Peyer's patch (tissue), 4 donors: ENCODE measurements at regions not wholly inside any gene's neighbourhood (a gene's known extent, or its start where the extent isn't known, plus 50 kb on each side); places are given as distances from the start of the nearest gene placed in this dataset.

Source experiments
- DNase-seq, 3 donors: peaks; one replicate each; pipeline ENCODE4 v3.0.0-alpha.2; 2017 to 2019
- H3K27ac ChIP-seq, 4 donors: fragments of 200-600 bp; sonication (generic); one replicate each; pipeline ENCODE4 v1.5.1; 2016 to 2019
- H3K27me3 ChIP-seq, 2 donors: fragments of 200-600 bp; sonication (generic); one replicate each; pipeline ENCODE4 v1.5.1; 2019
- H3K36me3 ChIP-seq, 3 donors: fragments of 200-600 bp; sonication (generic); one replicate each; pipeline ENCODE4 v1.5.1; 2016 to 2019
- H3K4me1 ChIP-seq, 4 donors: fragments of 200-600 bp; sonication (generic); one replicate each; pipeline ENCODE4 v1.5.1; 2016 to 2019
- H3K4me3 ChIP-seq, 4 donors: fragments of 200-600 bp; sonication (generic); 1 replicate in 3 of 4; 2 replicates in 1 of 4; pipeline ENCODE4 v1.5.1; 2016 to 2019; ENCODE audit warnings: mild to moderate bottlenecking in 1 of 4
- H3K9me3 ChIP-seq, 4 donors: fragments of 200-600 bp; sonication (generic); one replicate each; pipeline ENCODE4 v1.5.1; 2016 to 2019; ENCODE audit warnings: mild to moderate bottlenecking in 1 of 4
- POLR2A ChIP-seq, 2 donors: fragments of 450-650 bp; IDR thresholded peaks; one replicate each; pipeline ENCODE4 v1.5.1; 2017; ENCODE audit warnings: antibody characterized with exemption in 2 of 2, mild to moderate bottlenecking in 2 of 2, moderate library complexity in 2 of 2
- TF ChIP-seq, protein P1 (sequence below), 6 experiments: fragments of 450-650 bp in 4 of 6; fragments of 200-600 bp in 2 of 6; sonication (generic) in 1 of 6; IDR thresholded peaks; one replicate each; pipeline ENCODE4 v1.5.1; 2017 to 2019; ENCODE audit warnings: antibody characterized with exemption in 6 of 6, mild to moderate bottlenecking in 3 of 6, moderate library complexity in 1 of 6

DNA sequence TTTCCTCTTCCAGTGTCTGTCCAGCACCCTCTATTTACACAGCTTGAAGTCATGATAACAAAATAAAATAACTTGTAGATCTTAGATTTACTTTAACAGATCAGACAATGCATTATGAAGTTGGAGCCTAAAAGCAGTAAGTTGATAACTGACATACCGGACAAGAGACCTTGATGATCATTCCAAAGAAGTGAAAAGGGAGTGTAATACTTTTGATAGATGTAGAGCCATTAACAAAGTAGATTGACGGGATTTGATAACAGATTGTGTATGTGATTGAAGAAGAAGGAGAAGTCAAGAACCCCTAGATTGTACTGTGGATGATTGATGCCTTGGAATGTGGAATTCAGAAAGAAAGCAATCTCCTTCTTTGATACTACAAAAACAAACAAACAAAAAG is 403.8 kb upstream of the MGAT4C start:
- Histone ChIP-seq H3K27me3 (no peaks in the 10 kb centered on the region), H3K27ac (no peak overlapping the region), H3K9me3 (no peaks in the 10 kb centered on the region), H3K4me1 (no peaks in the 10 kb centered on the region), H3K36me3 (no peaks in the 10 kb centered on the region), H3K4me3 (no peak overlapping the region)
- DNase-seq = no peak
- TF ChIP-seq POLR2A (IDR thresholded peaks at IDR 0.05) = no peak
- TF ChIP-seq, protein P1, sequence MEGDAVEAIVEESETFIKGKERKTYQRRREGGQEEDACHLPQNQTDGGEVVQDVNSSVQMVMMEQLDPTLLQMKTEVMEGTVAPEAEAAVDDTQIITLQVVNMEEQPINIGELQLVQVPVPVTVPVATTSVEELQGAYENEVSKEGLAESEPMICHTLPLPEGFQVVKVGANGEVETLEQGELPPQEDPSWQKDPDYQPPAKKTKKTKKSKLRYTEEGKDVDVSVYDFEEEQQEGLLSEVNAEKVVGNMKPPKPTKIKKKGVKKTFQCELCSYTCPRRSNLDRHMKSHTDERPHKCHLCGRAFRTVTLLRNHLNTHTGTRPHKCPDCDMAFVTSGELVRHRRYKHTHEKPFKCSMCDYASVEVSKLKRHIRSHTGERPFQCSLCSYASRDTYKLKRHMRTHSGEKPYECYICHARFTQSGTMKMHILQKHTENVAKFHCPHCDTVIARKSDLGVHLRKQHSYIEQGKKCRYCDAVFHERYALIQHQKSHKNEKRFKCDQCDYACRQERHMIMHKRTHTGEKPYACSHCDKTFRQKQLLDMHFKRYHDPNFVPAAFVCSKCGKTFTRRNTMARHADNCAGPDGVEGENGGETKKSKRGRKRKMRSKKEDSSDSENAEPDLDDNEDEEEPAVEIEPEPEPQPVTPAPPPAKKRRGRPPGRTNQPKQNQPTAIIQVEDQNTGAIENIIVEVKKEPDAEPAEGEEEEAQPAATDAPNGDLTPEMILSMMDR (IDR thresholded peaks at IDR 0.05) = no peak

DNA sequence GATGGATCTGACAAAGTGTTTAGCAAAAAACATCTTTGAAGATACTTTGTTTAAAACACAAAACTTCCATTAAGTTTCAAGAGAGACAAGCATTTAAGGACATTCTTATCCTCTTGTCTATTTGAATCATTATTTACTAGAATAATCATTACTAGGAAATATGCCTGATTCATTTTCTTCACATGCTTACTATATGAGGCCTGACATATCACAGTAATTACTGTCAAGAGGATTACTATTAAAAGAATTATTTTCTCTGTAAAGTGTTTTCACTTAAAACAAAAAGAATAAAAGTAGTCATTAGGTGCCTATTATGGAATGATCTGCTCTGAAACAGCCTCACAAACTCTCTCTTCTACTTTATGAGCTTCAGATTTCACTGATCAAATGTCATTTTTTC is 402.1 kb upstream of the MGAT4C start:
- Histone ChIP-seq H3K4me1 (no peaks in the 10 kb centered on the region), H3K27me3 (no peaks in the 10 kb centered on the region), H3K36me3 (no peaks in the 10 kb centered on the region), H3K27ac (no peak overlapping the region), H3K9me3 (no peaks in the 10 kb centered on the region), H3K4me3 (no peak overlapping the region)
- DNase-seq = no peak
- TF ChIP-seq, protein P1 (IDR thresholded peaks at IDR 0.05) = no peak
- TF ChIP-seq POLR2A (IDR thresholded peaks at IDR 0.05) = no peak

DNA sequence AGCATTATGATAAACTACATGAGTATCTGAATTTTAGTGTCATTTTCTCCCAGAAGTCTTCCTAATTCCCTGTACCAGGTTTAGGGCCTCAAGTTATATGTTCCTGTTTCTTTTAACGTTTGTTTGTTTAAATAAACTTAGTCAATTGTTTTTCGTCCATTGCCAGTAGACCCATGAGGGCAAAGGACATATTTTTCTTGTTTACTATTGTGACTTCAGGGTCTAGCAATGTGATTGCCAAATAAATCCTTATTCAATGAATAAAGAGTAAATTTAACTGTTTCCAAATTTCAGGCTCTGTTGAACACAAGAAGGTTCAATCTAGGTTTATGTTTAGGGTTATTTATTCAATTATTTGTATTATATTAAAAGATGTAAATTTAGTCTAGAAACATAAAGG is 391.6 kb upstream of the MGAT4C start:
- Histone ChIP-seq H3K9me3 (no peaks in the 10 kb centered on the region), H3K27me3 (no peaks in the 10 kb centered on the region), H3K4me3 (no peak overlapping the region), H3K27ac (no peak overlapping the region), H3K36me3 (no peaks in the 10 kb centered on the region), H3K4me1 (no peaks in the 10 kb centered on the region)
- TF ChIP-seq POLR2A (IDR thresholded peaks at IDR 0.05) = no peak
- TF ChIP-seq, protein P1 (IDR thresholded peaks at IDR 0.05) = no peak
- DNase-seq = no peak

DNA sequence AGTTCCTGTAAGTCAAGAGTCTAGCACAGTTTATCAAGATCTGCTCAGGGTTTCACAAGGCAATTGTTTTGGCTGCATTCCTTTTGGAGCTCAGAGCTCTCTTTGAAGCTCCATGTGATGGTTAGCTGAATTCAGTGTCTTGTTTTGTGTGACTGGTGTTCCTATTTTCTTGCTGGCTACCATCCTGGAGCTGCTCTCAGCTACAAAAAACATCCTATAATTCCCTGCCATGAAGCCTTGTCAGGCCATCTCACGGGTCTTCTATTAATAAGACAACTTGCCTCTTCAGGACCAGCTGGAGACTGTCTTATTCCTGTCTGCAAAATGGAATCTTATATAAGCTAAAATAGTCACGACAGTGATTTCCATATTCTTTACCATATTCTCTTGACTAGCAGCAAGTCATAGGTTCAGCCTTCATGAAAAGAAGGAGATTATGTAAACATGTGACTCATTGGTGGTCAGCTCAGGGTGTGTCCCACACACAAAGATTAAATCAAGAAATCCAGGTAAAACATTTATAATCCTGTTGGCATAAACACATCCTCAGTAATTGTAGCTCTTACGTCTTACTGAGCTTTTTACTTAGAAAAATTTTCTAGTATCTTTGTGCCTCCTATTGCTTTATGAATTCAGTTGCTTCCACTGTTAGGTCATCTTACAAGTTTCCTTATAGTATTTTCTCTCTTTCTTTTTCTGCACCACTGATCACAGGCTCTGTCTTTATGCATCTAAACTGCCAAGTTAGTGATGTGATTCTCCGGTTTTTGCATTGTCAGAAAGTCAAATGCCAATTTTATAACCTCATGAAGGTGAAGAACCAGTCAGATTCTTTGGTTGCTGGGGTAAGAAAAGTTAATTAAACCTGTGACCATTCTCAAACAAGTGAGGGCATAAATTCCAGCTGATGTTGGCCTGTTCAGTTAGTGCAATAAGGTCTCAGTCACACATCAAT is 378.5 kb upstream of the MGAT4C start:
- no peaks in the 10 kb centered on the region for H3K4me1 ChIP-seq
- no peaks in the 10 kb centered on the region for H3K36me3 ChIP-seq
- DNase-seq = no peak
- H3K4me3 ChIP-seq = no peak overlapping the region
- no peak overlapping the region for H3K27ac ChIP-seq
- H3K9me3 ChIP-seq = no peaks in the 10 kb centered on the region
- no peaks in the 10 kb centered on the region for H3K27me3 ChIP-seq
- TF ChIP-seq, protein P1 (IDR thresholded peaks at IDR 0.05) = no peak
- no peak for TF ChIP-seq POLR2A (IDR thresholded peaks at IDR 0.05)

DNA sequence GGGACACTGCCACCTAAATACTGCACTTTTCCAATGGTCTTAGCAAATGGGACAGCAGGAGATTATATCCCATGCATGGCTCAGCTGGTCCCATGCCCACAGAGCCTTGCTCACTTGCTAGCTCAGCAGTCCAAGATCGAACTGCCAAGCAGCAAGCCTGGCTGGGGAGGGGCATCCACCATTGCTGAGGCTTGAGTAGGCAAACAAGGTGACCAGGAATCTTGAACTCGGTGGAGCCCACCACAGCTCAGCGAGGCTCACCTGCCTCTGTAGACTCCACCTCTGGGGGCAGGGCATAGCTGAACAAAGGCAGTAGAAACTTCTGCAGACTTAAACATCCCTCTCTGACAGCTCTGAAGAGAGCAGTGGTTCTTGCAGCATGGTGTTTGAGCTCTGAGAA is 370.8 kb upstream of the MGAT4C start:
- Histone ChIP-seq H3K36me3 (no peaks in the 10 kb centered on the region), H3K4me1 (no peaks in the 10 kb centered on the region), H3K4me3 (no peak overlapping the region), H3K9me3 (peaks cover 0 to 4% (median 0%) of the 10 kb centered on the region in 4 donors), H3K27me3 (no peaks in the 10 kb centered on the region), H3K27ac (no peak overlapping the region)
- no peak for DNase-seq
- TF ChIP-seq, protein P1 (IDR thresholded peaks at IDR 0.05) = no peak
- TF ChIP-seq POLR2A (IDR thresholded peaks at IDR 0.05) = no peak
